Stimulated activated CD8-positive, alpha-beta memory T cell treated with anti-CD3 and anti-CD28 coated beads, Interleukin-12 subunit alpha, Interleukin-12 subunit beta, amount 100 ng/mL, for 4 hours (primary cell): ENCODE measurements at regions not wholly inside any gene's neighbourhood (a gene's known extent, or its start where the extent isn't known, plus 50 kb on each side); places are given as distances from the start of the nearest gene placed in this dataset.

Source experiments
- DNase-seq: peaks from one replicate; pipeline ENCODE4 v3.0.0-alpha.2; 2020; ENCODE audit warnings: low read depth

DNA sequence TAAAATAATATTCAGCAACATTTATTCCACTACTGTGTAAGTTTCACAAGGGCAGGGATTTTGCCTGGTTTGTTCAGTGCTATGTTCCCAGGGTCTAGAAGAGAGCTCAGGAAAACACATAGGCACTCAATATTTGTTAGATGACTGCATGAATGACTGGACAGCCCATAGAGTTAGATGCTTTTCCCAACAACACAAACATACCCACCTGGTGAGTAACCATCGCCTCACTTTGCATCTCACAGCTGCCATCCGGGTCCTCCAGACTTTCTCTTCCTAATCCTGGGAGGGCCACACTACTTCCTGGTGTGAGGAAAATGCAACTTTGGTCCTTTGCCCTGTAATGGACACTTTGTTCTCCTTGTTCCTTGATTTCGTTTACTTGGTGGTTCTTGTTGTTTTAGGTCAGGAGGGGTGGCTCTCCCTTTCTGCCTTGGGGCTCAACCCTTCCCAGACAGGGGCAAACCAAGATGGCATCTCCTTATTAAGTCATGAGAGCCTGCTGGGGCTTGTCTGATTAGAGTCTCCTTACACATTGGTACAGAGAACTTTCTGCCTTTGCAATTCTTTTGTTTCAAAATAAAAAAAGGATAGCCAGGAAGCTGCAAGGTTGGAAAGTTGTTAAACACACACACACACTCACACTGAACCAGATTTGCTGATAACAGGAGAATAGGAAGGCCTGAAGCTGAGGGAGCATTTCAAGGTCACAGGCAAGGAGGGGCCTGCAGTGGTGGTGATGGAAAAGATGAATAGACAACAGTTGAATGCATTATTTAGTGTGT is 190.6 kb downstream of the MID1IP1 start:
- DNase-seq = no peak

DNA sequence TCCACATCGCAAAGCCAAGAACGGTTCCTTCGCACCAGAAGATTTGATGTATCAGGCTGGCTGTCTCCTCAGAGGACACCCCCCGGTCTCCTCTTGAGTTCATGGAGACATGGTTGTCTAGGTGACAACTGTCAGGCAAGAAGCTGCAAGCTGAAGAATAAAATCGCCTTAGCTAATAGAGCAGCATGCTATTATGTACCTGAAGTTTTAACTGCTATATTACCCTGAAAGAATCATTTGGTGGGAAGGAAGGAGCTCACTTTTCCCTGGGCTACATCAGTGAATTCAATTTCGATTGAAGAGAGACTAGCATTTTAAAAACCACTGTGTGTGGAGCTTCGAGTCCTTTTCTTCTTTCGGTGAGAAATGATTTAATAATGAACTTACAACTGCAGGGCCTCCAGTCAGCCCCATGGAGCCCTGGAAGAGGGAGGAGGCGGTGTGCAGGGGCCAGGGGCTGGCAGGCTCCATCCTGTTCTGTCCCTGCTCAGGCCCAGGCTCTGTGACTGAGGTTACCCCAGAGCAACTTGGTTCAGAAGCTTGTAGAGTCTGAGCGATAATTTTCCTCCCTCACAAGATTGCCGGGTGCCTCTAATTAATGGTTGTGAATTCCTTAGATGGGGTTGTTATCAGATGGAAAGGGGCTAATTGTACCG is 191.3 kb downstream of the MID1IP1 start:
- no peak for DNase-seq

DNA sequence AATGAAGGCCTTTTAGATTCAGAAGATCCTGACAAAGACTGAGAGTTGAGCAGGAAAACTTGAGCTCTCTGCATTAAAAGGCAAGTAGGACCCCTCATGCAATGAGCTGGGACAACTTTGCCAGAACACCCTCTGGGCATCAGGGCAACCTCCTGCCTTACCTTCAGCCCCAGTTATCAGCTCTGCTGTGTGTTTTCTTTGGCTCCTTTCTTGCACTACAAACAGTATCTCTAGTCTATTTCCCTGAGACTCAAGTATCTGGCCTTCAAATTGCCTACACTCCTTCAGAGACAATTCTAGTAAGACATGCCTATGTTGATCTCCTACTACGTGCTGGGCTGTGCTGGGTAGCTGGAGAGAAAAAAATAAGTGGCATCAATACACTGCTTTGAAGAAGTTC is 192.2 kb downstream of the MID1IP1 start:
- no peak for DNase-seq

DNA sequence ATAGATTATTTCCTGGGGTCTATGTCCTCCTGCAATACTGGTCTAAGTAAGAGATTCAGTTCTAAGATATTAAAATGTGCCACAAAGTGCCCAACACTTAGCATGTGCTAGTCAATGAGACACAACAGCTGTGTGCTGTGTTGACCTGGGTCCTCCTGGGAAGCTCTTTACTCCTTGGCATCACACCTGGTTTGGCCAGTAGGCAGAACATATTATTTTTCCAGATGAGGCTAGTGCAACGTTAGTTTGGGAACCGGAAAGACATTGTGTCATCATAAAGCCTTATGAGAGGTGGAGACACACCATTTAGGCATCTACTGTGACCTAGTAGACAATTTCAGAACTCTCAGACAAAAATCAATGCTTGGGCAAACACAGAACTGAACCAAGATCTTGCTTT is 197.8 kb downstream of the MID1IP1 start:
- DNase-seq = no peak

DNA sequence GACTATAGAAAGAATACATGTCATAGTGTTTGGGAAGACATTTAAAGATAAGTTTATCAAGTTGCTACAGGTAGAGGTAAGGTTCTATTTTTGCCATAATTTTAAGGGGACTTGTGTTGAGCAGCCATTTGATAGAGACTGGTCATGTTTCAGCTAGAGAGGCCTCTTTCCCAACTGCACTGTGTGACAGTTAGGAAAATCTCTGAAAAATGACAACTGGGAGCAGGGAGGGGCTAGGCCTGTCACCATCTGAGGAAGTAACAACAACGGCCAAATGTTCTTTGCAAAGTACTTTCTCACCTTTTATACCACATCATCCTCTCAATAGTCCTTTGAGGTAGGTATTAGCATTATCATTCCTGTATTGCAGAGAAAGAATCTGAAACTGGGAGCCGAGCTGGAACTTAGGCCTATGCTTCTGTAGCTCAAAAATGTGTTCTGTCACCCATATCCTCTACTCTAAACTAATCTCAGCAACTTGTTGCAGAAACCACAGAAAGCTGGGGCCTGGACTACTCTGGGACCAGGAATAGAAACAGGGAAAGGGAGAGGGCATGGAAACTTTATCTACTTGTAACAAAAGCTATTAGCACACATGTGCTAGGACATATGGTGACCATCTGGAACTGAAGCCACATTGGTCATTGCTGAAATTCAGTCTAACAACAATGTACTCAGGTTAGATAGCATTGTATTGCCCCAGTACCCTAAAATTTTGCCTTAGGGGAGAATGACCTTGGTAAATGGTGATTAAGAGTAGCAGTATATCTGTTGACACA is 198.9 kb downstream of the MID1IP1 start:
- DNase-seq = no peak

DNA sequence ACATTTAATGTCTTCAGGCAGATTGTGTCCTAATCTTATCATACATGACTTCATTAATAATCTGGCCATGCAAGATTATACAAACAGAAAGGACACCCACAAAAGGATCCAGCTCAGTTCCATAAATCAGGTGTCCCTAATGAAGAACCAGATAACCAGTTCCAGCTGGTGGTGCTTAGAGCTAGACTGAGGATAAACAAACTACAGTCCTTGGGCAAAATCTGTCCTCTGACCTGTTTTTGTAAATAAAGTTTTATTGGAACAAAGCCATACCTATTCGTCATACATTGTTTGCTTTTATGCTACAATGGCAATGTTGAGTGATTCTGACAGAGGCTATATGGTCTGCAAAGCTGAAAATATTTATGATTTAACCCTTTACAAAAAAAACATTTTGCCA is 199.5 kb downstream of the MID1IP1 start:
- DNase-seq = no peak

DNA sequence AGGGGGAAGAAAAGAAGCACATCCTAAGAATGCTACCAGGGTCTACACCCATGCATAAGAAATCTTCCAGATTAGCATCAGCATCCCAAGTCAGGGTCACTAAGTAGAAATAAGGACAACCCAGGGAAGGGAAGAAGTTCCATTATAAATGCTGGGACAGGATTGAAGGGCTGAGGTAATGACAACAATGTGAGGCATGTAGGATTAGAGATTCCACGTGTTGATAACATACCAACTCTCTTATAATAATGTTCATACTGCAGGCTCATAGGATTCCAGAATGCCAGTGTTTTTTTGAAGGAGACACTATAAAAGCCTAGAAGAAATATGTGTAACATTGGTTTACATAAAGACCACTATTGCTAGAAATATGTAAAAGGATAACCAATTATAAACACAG is 201.2 kb downstream of the MID1IP1 start:
- no peak for DNase-seq

DNA sequence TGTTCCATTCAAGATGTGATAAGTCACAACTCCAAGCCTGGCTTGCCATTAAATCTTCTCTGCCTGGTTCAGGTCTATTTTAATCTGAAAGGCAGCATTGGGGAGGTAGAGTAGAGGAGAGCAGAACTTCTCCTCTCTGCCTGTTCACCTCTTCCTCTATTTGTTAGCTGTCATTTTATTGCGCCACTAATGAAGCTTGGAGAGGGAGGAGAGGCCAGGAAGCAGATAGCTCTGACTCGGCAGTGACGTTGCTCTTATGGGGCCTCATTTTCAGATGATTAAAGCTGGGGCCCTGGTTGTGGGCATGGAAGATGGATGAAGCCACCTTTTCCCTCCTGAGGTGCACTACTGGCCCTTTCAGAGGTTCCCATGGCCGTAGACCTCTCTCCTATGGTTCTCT is 207.3 kb downstream of the MID1IP1 start:
- DNase-seq = no peak

DNA sequence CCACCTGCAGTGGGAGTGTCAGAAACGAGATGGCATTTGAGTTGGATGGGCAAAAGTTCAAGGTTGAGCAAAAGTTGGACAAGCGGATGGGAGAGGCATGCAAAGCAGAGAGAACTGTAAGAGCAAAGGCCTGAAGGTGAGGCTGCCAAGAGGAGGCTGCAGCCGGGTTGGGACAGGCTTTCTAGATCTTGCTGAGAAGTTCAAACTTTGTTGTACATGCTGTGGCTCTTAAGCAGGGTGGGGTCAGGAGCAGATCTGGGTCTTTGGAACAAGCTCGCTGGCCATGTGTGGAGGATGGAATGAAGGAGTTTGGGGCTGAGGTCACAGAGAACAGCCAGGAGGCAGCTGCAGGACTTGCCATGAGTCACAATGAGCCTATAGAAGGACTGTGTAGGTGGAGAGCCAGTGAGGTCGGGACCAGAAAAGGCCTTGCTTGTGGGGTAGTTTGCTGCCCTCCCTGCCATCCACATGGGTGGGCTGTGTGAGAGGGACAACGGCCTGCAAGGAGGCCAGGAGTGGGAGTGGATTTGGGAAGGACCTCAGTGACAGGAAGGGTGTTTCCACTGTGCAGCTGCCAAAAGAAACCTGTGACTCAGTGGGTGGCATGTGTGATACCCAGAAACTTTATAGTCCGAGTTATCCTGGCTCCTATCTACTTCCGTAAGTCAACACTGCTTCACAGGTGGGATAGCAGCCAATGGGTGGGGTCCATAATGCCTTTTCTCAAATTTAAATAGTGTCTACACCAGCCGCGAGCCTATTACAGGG is 210.4 kb downstream of the MID1IP1 start:
- no peak for DNase-seq

DNA sequence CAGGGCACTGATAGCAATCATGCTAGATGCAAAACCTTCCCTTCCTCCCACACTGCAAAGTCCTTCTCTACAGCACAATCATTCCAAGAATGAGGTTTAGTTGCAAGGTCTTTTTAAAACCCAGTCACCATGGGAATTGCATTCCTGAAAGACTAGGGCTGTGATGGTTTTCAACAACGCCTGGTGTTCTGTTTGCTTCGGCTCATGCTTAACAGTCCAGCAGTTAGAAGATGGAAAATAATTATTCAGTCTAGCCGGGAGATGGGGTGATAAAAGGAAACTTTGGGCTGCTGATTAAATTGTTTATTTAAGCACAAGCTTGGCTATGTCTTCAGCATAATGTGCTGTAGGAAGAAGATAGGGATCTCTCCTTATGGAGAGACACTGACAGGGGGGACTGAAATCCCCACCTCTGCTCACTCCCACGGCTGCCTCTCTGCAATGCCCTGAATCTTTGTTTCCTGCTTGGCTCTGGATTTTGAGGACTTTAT is 211.4 kb downstream of the MID1IP1 start:
- DNase-seq = no peak

DNA sequence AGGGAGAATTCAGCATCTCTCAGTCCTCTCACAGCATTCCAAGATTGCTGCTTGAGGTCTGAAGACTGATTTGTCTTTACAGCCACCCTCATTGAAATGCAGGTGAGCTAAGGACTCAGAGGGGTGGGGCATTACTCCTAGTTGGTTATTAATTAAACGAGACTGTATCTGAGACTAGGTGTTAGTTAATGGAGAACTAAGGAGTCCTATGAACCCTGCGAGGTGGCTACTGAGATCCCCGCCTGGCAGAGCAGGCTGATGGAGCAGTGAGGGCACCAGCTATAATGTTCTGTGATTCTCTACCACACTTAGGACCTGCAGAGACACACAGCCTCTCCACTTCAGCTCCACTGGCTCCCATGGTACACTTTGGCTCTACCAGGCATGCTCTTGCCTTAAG is 215.3 kb downstream of the MID1IP1 start:
- no peak for DNase-seq

DNA sequence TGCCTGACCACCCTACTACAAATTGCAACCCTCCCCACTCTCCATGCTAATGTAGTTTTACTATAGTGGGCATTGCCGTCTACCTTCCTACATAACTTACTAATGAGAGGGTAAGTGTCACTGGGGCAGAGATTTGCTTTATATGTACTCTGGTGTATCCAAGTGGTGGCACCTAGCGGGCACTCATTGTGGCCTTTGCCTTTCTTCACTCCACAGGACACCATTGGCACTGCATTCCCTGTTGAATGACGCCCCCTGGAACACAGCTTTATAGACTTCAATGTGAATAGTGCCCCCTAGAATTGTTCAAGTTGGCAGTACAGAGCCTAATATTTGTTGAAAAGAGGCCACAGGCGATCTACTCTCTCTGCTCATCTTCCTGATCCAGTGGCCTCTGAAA is 215.8 kb downstream of the MID1IP1 start:
- DNase-seq = no peak

DNA sequence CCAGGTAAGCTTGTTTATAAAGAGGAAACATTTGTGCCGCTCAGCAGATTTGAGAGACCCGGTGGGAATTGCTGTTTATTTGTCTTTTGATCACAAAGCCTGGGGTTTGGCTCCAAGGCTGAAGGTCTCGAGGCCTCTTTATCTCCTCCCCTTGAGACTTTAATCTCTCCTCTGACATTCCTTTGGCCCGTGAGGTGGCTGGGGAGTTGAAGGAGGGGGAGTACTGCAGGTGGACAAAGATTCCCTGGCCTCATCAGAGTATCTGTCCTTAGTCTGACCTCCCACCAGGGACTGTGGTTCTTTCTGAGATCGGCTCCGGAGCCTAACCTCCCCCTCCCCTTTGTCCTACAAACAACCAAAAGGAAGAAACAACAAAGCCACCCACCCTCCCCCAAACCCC is 216.5 kb downstream of the MID1IP1 start:
- DNase-seq = no peak

DNA sequence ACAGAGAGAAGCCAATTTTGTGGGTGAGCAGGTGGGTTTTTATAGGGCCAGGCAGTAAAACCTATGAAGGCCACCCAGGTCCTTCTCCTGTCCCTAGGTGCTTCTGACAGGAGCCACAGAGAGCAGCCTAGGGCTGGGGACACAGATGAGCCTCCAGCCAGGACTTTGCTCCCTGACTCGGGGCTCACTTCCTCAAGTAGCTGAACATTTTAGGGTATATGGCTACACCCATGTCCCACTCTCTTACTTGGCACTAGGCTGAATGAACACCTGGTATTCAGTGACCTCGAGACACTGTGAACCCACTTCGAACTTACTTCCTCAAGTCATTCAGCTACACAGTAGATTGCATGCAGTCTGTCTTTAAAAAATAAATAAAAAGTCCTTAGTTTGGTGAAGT is 217.3 kb downstream of the MID1IP1 start:
- DNase-seq = no peak

DNA sequence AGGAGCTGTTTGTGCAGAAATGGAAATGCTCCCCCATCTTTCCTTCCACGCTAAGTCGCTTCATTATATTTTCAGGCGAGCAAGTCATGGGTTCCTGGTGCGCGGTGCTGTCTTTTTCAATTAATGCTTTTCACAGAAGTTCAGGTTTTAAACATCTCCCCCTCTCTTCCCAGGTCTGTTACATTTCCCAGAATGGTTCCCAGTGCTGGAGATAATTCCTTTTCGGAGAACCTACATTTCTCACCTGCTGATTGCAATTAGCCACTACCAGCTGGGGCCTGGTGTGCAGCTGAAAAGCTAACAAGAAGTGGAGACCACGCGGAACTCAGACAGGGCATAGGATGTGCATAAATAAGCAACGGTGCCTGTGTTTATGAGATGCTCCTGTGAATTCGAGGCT is 217.8 kb downstream of the MID1IP1 start:
- DNase-seq = no peak

DNA sequence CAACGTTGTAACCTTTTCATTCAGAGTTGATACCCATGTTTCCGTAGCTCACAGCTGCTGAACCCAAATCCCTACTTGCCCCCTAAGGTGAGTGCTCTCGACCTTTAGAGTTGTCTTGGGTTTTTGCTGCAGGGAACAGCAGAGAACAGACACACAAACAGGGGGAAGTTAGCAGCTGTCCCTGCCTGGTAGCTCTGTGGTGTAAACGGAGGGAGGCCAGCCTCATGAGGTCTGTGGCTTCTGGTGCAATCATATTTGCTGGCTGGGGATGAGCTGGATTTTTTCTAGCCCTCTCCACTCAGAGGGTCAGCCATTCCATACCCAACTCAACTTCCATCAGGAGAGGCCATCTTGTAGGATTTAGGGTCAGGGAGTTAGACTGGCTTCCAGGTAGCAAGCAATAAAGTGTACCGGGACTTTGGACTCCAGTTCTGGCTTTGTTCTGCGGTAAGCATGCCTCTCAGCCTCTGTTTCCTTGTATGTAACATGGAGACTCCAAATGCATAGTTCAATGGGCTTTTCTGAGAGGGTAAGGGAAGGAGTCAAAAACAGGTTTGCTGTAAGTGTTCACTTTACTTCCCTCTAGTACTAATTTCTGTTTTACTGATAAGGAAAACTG is 218.9 kb downstream of the MID1IP1 start:
- no peak for DNase-seq

DNA sequence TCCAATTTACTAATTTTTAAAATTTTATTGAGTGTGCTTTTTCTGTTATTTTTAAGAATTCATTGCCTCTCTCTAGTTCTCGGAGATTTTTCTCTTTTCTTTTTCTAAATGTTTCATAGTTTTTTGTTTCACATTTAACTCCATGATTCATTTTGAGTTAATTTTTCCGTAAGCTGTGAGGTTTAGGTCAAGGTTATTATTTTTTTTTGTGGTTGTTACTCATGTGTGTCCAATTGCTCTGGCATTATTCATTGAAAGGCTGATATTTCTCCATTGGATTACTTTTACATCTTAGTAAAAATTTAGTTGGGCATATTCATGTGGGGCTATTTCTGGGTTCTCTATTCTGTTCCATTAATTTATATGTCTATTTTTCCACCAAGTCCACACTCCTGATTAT is 220.8 kb downstream of the MID1IP1 start:
- no peak for DNase-seq

DNA sequence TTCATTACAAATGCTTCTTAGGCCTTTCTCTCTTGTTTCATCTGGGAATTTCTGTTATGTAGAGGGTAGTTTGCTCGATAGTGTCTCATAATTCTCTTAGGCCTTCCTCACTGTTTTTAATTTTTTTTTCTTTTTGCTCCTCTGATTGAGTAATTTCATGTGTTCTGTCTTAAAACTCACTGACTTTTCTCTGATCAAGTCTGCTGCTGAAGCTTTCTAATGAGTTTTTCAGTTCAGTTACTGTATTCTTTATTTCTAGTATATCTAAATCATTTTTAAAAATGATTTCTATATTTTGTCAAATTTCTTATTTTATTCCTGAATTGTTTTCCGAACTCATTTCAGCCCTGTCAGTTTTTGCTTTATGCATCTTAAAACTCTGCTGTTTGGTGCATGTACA is 228.0 kb downstream of the MID1IP1 start:
- DNase-seq = no peak

DNA sequence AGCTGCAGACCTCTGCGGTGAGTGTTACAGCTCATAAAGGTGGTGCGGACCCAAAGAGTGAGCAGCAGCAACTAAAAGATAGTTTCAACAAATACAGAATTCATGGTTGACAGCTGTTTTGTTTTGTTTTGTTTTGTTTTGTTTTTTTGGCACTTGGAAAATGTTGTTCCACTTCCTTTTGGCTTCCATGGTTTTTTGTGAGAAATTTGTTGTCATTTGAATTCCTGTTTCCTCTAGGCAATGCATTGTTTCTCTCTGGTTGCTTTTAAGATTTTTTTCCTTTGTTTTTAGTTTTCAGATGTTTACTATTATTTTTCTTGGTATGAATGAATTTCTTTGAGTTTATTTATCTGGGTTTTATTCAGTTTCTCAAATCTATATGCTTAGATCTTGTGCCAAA is 229.4 kb downstream of the MID1IP1 start:
- DNase-seq = no peak

DNA sequence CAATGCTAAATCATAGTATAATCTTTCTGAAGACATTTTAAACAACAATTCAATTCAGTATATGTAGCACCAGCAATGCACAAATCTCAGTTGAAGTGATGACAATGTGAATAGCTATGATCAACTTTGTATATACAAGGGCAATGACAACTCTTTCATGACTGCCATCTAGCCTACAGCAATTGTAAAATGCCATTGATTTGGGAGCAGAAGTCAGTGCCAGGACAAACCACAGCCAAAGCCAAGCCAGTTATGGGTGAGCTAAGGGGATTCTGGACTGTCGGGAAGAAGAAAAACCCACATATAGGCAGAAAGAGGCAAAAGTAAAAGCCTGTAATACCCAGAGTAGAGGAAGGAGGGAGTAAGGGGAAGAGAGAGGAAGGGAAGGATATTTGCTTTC is 238.6 kb downstream of the MID1IP1 start:
- no peak for DNase-seq

DNA sequence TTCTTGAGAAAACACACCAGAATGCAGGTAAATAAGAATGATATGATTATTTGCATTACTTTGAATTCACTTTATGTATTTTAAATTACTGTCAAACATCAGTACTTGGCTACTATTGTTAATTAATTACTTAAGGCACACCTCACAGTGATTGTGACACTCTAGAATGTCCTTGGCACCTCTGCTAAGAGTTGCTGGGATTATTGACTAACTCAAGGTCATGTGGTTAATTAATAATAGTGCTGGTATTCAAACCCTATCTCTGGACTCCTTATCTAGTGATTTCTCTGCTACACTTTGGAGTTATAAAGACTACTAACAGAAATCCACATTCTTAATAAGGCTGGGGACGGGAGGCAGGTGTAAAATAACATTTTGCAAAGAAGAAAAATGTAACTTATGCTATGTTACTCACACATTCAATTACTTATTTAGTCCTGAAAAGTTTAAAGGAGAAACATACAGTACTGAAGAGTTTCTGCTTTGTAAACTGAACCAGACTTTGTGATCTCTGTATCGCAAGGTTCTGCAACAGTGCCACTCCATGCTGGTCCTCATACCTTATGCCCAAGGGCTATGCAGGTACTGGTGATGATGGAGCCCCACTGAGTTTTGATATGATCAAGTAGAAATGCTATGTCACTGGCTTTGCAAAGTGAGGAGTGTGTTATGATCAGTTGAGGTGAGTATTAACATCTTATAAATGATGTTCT is 242.7 kb downstream of the MID1IP1 start:
- no peak for DNase-seq
